ENCODE measurements at regions not wholly inside any gene's neighbourhood (a gene's known extent, or its start where the extent isn't known, plus 50 kb on each side); places are given as distances from the start of the nearest gene placed in this dataset.

- H3K27ac Mint-ChIP-seq (ENCODE audit: unreplicated experiment) = no peak overlapping the region
- DNase-seq (ENCODE audit: low spot score) = no peak
- no peaks in the 10 kb centered on the region for H3K4me1 Mint-ChIP-seq (ENCODE audit: low read depth)
- H3K36me3 Mint-ChIP-seq (ENCODE audit: low read depth) = no peaks in the 10 kb centered on the region
- H3K9me3 Mint-ChIP-seq (ENCODE audit: low read depth) = no peaks in the 10 kb centered on the region
- TF ChIP-seq CTCF (IDR thresholded peaks at IDR 0.05) = no peak
- no peak overlapping the region for H3K4me3 Mint-ChIP-seq (ENCODE audit: unreplicated experiment)
- peaks cover 1% of the 10 kb centered on the region for H3K27me3 Mint-ChIP-seq (ENCODE audit: low read depth)
Measured at GRCh38 chr4:10303291-10303690, 153.9 kb downstream of the ZNF518B start.

DNA sequence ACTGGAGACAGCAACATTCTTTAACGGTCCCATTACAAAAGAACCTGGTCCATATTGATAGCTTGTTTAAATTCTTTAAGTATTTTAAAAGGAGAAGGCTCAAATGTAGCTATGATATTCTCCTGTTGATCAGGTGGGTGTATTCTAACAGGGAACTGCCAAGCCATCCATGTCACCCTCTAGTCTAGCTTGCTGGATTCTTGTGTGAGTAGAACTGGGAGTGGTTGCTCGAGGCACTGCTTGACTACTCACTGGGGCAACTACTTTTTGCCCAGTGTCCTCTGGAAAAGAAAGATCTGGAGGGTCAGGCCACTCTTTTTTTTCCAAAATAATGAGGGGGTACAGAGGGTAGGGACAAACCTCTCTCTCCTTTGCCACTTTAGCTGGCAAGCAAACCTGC lies 155.1 kb downstream of the ZNF518B start:
- H3K27me3 Mint-ChIP-seq (ENCODE audit: low read depth) = peaks cover 1% of the 10 kb centered on the region
- no peak overlapping the region for H3K27ac Mint-ChIP-seq (ENCODE audit: unreplicated experiment)
- no peaks in the 10 kb centered on the region for H3K36me3 Mint-ChIP-seq (ENCODE audit: low read depth)
- H3K9me3 Mint-ChIP-seq (ENCODE audit: low read depth) = no peaks in the 10 kb centered on the region
- no peak for DNase-seq (ENCODE audit: low spot score)
- no peak for TF ChIP-seq CTCF (IDR thresholded peaks at IDR 0.05)
- H3K4me1 Mint-ChIP-seq (ENCODE audit: low read depth) = no peaks in the 10 kb centered on the region
- no peak overlapping the region for H3K4me3 Mint-ChIP-seq (ENCODE audit: unreplicated experiment)

- H3K27me3 Mint-ChIP-seq (ENCODE audit: low read depth) = peaks cover 1% of the 10 kb centered on the region
- no peaks in the 10 kb centered on the region for H3K9me3 Mint-ChIP-seq (ENCODE audit: low read depth)
- no peaks in the 10 kb centered on the region for H3K36me3 Mint-ChIP-seq (ENCODE audit: low read depth)
- TF ChIP-seq CTCF (IDR thresholded peaks at IDR 0.05) = no peak
- no peak for DNase-seq (ENCODE audit: low spot score)
- H3K27ac Mint-ChIP-seq (ENCODE audit: unreplicated experiment) = no peak overlapping the region
- H3K4me3 Mint-ChIP-seq (ENCODE audit: unreplicated experiment) = no peak overlapping the region
- H3K4me1 Mint-ChIP-seq (ENCODE audit: low read depth) = no peaks in the 10 kb centered on the region
Measured at GRCh38 chr4:10299601-10300000, 157.6 kb downstream of the ZNF518B start.

- Mint-ChIP-seq H3K27ac (ENCODE audit: unreplicated experiment) (no peak overlapping the region), H3K4me1 (ENCODE audit: low read depth) (no peaks in the 10 kb centered on the region), H3K36me3 (ENCODE audit: low read depth) (no peaks in the 10 kb centered on the region), H3K4me3 (ENCODE audit: unreplicated experiment) (no peak overlapping the region), H3K27me3 (ENCODE audit: low read depth) (no peaks in the 10 kb centered on the region), H3K9me3 (ENCODE audit: low read depth) (no peaks in the 10 kb centered on the region)
- DNase-seq (ENCODE audit: low spot score) = no peak
- TF ChIP-seq CTCF (IDR thresholded peaks at IDR 0.05) = no peak
Measured at GRCh38 chr4:10298681-10299080, 158.5 kb downstream of the ZNF518B start.

- Mint-ChIP-seq H3K36me3 (ENCODE audit: low read depth) (no peaks in the 10 kb centered on the region), H3K27ac (ENCODE audit: unreplicated experiment) (no peak overlapping the region), H3K4me3 (ENCODE audit: unreplicated experiment) (no peak overlapping the region), H3K27me3 (ENCODE audit: low read depth) (no peaks in the 10 kb centered on the region), H3K9me3 (ENCODE audit: low read depth) (no peaks in the 10 kb centered on the region), H3K4me1 (ENCODE audit: low read depth) (no peaks in the 10 kb centered on the region)
- TF ChIP-seq CTCF (IDR thresholded peaks at IDR 0.05) = no peak
- no peak for DNase-seq (ENCODE audit: low spot score)
Measured at GRCh38 chr4:10296730-10297129, 160.5 kb downstream of the ZNF518B start.

All from chondrocyte (in vitro differentiated cells).